ENCODE measurements at regions not wholly inside any gene's neighbourhood (a gene's known extent, or its start where the extent isn't known, plus 50 kb on each side); places are given as distances from the start of the nearest gene placed in this dataset.
"Not testable (repeated sequence)": the region's sequence is repeated elsewhere in the genome, so short reads cannot be mapped to it uniquely, and the experiment has no call there.

GRCh38 chr13:88144580-88144979, 473.4 kb downstream of the SLITRK5 start:
- no peak for ATAC-seq
- intact Hi-C loops (cut with DNase I, micrococcal nuclease), result no loop called here
- no peak for DNase-seq

GRCh38 chr13:88153353-88153752, 482.2 kb downstream of the SLITRK5 start:
- ATAC-seq (no peak), DNase-seq (no peak)
- intact Hi-C loops (cut with DNase I, micrococcal nuclease), result no loop called here

DNA sequence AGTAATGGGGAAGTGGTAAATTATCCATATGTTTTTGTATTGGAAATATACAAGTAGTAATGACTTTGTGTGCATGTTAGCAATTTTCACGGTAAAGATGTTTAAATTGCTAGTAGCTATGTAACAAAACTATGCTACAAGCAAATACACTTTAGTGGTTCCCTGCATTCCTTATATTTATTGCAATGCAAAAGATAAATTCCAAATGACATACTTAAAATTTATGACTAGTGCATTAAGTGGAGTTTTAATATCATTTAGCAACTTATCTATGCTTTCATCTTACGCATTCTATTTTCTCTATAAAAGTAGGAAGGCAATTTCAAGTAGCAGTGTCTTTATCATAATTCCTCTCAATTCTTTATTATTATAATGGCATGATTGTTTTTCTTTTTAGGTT, 482.8 kb downstream of the SLITRK5 start:
- ATAC-seq (no peak), DNase-seq (no peak)
- intact Hi-C loops (cut with DNase I, micrococcal nuclease), result no loop called here

GRCh38 chr13:88162076-88162702, 491.0 kb downstream of the SLITRK5 start:
- ATAC-seq (no peak), DNase-seq (no peak)
- intact Hi-C loops (cut with DNase I, micrococcal nuclease), result no loop called here

GRCh38 chr13:88176231-88176630, 505.1 kb downstream of the SLITRK5 start:
- ATAC-seq (no peak), DNase-seq (no peak)
- intact Hi-C loops (cut with DNase I, micrococcal nuclease), result no loop called here

DNA sequence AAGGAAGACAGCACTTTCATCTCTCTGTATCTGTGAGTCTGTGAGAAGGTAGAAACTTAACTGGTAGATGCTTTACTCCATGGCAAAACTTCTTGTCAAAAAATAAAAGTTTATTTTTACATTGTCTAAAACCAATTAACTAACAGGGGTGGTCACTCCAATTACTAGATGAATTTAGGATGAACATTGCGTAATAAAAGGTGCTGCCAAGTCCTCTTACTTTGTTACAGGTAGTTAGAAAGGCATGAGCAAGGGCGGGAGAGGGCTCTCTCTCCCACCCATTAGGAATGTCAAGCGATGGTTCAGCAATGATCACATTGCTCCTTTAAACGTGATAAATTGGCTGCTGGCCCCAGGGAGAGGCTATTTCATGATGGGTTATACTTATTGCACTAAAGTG, 512.3 kb downstream of the SLITRK5 start:
- ATAC-seq (no peak), DNase-seq (no peak)

GRCh38 chr13:88188986-88189385, 517.8 kb downstream of the SLITRK5 start:
- DNase-seq (no peak), ATAC-seq (no peak)
- intact Hi-C loops (cut with DNase I, micrococcal nuclease), result no loop called here

More for the DNA sequence above, 512.3 kb downstream of the SLITRK5 start:
- intact Hi-C loops (cut with DNase I, micrococcal nuclease), result no loop called here

- ATAC-seq, result no peak
- DNase-seq, result no peak
- intact Hi-C loops (cut with DNase I, micrococcal nuclease), result no loop called here
These were observed 518.6 kb downstream of the SLITRK5 start for GRCh38 chr13:88189728-88190127.

DNA sequence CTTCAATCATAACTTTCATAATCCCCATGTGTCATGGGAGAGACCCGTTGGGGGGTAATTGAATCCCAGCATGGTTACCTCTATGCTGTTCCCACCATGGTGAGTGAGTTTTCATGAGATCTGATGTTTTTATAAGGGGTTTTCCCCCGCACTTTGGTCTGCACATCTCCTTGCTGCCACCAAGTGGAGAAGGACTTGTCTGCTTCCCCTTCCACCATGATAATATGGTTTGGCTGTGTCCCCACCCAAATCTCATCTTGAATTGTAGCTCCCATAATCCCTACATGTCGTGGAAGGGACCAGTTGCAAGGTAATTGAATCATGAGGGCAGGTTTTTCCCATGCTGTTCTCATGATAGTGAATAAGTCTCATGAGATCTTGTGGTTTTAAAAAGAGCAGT, 524.9 kb downstream of the SLITRK5 start:
- DNase-seq (no peak), ATAC-seq (no peak)
- intact Hi-C loops (cut with DNase I, micrococcal nuclease), result no loop called here

DNA sequence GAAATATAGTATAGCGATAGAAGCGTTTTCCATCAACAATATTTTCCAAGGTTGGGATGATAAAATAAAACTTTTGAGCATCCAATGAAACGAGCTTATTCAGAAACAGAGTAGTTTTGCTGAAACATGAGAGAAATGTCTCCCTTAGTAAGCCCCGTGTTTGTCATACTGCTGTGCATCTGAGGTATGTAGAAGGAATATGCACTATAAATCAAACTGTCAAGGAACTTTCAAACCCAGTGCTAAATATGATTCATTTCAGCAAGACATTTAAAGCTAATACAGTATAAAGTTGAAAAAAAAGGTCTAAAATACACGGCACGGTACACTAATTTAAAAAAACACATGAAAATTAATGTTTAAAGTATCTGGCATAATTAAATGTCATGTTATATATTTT, 546.2 kb downstream of the SLITRK5 start:
- DNase-seq (no peak), ATAC-seq (no peak)
- intact Hi-C loops (cut with DNase I, micrococcal nuclease), result no loop called here

DNA sequence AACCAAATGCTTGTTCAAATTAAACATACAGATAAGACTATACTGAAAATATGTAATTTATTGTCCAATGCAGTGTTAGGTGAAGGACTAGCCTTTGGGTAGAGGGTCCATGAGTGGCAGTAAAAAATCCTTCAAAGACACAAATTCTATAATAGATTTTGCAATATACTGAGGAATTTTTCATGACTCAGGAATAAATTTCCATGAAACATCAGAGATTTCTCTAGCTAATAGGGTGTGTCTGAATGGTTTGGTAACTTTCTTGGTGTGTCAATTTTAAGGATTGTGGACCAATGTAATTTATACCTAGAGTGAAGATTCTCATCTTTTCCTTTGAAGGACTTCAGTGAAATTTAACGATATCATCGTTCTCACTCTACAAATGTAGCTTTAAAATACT, 546.7 kb downstream of the SLITRK5 start:
- intact Hi-C loops (cut with DNase I, micrococcal nuclease), result no loop called here
- ATAC-seq (no peak), DNase-seq (no peak)

- DNase-seq, result no peak
- ATAC-seq, result no peak
- intact Hi-C loops (cut with DNase I, micrococcal nuclease), result no loop called here
These were observed 552.8 kb downstream of the SLITRK5 start for GRCh38 chr13:88223958-88224357.

- DNase-seq, result no peak
These were observed 564.3 kb downstream of the SLITRK5 start for GRCh38 chr13:88235441-88235840.

GRCh38 chr13:88246239-88246638, 575.1 kb downstream of the SLITRK5 start:
- ATAC-seq, result no peak
- intact Hi-C loops (cut with DNase I, micrococcal nuclease), result no loop called here
- DNase-seq, result no peak

More at GRCh38 chr13:88235441-88235840, 564.3 kb downstream of the SLITRK5 start:
- intact Hi-C loops (cut with DNase I, micrococcal nuclease), result no loop called here
- no peak for ATAC-seq

- intact Hi-C loops (cut with DNase I, micrococcal nuclease), result no loop called here
- ATAC-seq (no peak), DNase-seq (no peak)
These were observed 577.2 kb downstream of the SLITRK5 start for GRCh38 chr13:88248393-88248792.

GRCh38 chr13:88257706-88258105, 586.5 kb downstream of the SLITRK5 start:
- DNase-seq (no peak), ATAC-seq (no peak)
- intact Hi-C loops (cut with DNase I, micrococcal nuclease), result no loop called here

DNA sequence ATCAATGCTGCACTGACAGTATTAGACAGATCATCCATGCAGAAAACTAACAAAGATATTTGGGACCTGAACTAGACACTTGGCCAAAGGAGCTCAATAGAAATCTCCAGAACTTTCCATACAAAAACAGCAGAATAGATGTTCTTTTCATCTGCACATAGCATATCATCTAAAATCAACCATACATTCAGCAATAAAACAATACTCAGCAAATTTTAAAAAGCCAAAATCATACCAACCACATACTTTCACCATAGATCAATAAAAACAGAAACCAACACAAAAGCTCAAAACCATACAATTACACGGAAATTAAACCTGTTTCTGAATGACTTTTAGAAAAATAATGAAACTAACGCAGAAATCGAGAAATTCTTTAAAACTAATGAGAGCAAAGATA, 592.6 kb downstream of the SLITRK5 start:
- intact Hi-C loops (cut with DNase I, micrococcal nuclease), result no loop called here
- DNase-seq, result no peak
- no peak for ATAC-seq

GRCh38 chr13:88281841-88282240, 610.7 kb downstream of the SLITRK5 start:
- ATAC-seq (no peak), DNase-seq (no peak)
- intact Hi-C loops (cut with DNase I, micrococcal nuclease), result no loop called here

GRCh38 chr13:88285329-88285728, 614.2 kb downstream of the SLITRK5 start:
- ATAC-seq (no peak), DNase-seq (no peak)
- intact Hi-C loops (cut with DNase I, micrococcal nuclease), result no loop called here

- DNase-seq (no peak), ATAC-seq (no peak)
- intact Hi-C loops (cut with DNase I, micrococcal nuclease), result no loop called here
These were observed 617.2 kb downstream of the SLITRK5 start for GRCh38 chr13:88288326-88288725.

GRCh38 chr13:88291731-88292130, 620.6 kb downstream of the SLITRK5 start:
- ATAC-seq; DNase-seq; intact Hi-C loops (cut with DNase I, micrococcal nuclease): not testable (repeated sequence)

Data from left colon (tissue), 2 donors.